LNCaP clone FGC (cell line): ENCODE measurements at regions not wholly inside any gene's neighbourhood (a gene's known extent, or its start where the extent isn't known, plus 50 kb on each side); places are given as distances from the start of the nearest gene placed in this dataset.

Source experiments
- DNase-seq: peaks from one replicate; pipeline ENCODE4 v3.0.0-alpha.2; 2011; ENCODE audit warnings: low read depth
- H3K4me3 ChIP-seq: 2 replicates; pipeline ENCODE4 v1.5.1; 2011; ENCODE audit warnings: mild to moderate bottlenecking, low read depth, low read length, control low read depth
- TF ChIP-seq, protein P1 (sequence below): IDR thresholded peaks from 2 replicates; pipeline ENCODE4 v1.5.1; 2012; ENCODE audit warnings: mild to moderate bottlenecking; ENCODE audit not compliant: control insufficient read depth, insufficient read depth; ENCODE audit errors: extremely low read depth

DNA sequence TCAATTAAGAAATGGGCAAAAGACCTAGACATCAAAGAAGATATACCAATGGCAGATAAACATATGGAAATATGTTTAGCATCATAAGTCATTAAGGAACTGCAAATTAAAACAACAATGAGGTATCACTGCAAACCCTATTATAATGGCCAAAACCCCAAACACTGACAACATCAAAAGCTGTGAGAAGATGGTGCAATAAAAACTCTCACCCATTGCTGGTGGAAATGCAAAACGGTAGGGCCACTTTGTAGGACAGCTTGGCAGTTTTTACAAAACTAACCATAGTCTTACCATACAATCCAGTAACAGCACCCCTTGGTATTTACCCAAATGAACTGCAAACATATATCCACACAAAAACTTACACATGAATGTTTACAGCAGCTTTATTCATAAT, 213.1 kb downstream of the UBE2E3 start:
- no peak for DNase-seq
- H3K4me3 ChIP-seq = no peak overlapping the region

GRCh38 chr2:181196401-181196800, 216.0 kb downstream of the UBE2E3 start:
- DNase-seq = no peak
- no peak overlapping the region for H3K4me3 ChIP-seq
- TF ChIP-seq, protein P1, sequence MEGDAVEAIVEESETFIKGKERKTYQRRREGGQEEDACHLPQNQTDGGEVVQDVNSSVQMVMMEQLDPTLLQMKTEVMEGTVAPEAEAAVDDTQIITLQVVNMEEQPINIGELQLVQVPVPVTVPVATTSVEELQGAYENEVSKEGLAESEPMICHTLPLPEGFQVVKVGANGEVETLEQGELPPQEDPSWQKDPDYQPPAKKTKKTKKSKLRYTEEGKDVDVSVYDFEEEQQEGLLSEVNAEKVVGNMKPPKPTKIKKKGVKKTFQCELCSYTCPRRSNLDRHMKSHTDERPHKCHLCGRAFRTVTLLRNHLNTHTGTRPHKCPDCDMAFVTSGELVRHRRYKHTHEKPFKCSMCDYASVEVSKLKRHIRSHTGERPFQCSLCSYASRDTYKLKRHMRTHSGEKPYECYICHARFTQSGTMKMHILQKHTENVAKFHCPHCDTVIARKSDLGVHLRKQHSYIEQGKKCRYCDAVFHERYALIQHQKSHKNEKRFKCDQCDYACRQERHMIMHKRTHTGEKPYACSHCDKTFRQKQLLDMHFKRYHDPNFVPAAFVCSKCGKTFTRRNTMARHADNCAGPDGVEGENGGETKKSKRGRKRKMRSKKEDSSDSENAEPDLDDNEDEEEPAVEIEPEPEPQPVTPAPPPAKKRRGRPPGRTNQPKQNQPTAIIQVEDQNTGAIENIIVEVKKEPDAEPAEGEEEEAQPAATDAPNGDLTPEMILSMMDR = no peak

More for the DNA sequence above, 213.1 kb downstream of the UBE2E3 start:
- TF ChIP-seq, protein P1 = no peak

DNA sequence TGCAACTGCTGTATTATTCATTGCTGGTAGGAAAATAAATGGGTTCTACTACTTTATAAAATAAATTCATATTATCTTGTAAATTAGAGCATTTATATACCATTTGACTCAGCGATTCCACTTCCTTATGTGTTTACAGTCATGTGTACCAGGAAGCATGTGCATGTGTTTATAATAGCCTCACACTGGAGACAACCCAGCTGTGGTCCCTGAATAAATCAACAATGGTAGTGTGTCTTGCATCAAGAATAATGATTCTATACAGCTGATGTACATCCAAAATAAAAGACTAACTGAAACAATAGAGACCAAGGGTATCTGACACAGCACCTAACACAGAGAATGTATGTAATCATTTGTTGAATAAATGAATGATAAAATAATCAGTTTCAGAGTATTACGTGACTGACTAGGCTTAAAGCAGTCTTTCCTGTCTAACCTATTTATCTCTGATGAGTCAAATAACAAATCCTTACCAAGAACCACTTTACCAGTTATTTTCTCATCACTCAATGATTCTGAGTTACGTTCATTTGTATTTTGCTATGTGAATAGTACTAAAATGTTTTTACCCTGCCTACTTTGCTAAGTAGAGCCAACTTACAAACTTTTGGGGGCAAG, 216.8 kb downstream of the UBE2E3 start:
- TF ChIP-seq, protein P1 = no peak

DNA sequence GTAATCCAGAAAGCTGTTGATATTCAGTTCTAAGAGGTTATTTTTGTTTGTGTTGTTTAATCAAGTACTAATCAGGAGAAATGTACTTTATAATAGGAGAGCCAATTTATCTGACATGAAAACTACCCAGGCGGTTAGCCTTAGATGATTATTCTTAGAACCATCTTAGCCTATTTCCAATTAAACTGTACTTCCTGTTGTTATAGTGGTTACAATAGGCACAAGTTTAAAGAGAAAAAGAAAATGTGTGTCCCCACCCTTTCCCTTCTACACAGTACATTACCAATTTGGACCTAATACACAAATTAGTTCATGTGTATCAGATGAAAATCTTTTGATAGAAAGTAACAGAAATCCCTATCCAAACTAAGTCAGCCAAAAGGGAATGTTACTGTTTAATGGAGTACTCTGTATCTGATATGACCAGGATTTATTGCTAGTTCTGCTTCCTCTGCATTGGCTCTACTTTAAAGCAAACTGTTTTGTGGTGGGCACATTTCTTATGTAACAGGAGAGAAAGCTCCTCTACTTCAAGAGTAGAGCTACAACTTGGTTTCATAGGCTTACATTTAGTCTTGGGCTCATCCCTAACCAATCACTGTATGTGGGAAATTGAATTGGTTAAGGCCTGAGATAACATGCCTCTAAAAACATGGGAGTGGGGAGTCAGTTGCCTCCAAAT, 217.9 kb downstream of the UBE2E3 start:
- DNase-seq = no peak
- TF ChIP-seq, protein P1 = no peak

More for the DNA sequence above, 216.8 kb downstream of the UBE2E3 start:
- DNase-seq = peak; percentile 23
- H3K4me3 ChIP-seq = no peak overlapping the region

DNA sequence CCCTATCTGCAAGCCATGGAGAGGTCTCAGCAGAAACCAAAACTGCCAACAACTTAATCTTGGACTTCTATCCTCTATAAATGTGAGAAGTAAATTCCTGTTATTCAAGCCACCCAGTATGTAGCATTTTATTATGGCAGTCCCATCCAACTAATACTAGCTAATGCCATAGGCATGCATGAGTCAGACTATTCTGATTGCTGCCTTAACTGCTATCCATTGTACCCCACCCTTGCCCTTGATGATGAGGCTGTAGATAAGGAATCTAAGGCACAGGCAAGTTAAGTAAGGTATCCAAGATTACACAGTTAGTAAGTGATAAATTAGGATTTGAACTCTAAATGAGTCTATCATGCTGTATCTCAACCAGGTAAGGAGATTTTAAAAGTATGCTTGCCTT, 223.0 kb downstream of the UBE2E3 start:
- TF ChIP-seq, protein P1 = no peak
- DNase-seq = no peak
- H3K4me3 ChIP-seq = no peak overlapping the region

More for the DNA sequence above, 217.9 kb downstream of the UBE2E3 start:
- H3K4me3 ChIP-seq = no peak overlapping the region

GRCh38 chr2:181203916-181204315, 223.5 kb downstream of the UBE2E3 start:
- no peak for DNase-seq
- no peak overlapping the region for H3K4me3 ChIP-seq
- TF ChIP-seq, protein P1 = no peak
